HK-2 (cell line): ENCODE measurements at regions not wholly inside any gene's neighbourhood (a gene's known extent, or its start where the extent isn't known, plus 50 kb on each side); places are given as distances from the start of the nearest gene placed in this dataset.

ENCODE experiments used
- DNase-seq: peaks from one replicate; pipeline ENCODE4 v3.0.0-alpha.2; 2018; ENCODE audit not compliant: unreplicated experiment

GRCh38 chr4:127143460-127144195 is 489.1 kb upstream of the INTU start:
- no peak for DNase-seq

GRCh38 chr4:127145006-127145540 is 487.7 kb upstream of the INTU start:
- no peak for DNase-seq

- DNase-seq = no peak
These were observed 484.6 kb upstream of the INTU start for GRCh38 chr4:127148165-127148564.

- no peak for DNase-seq
These were observed 483.7 kb upstream of the INTU start for GRCh38 chr4:127149086-127149485.

- DNase-seq = no peak
These were observed 480.8 kb upstream of the INTU start for GRCh38 chr4:127151941-127152340.

- DNase-seq = no peak
These were observed 477.6 kb upstream of the INTU start for GRCh38 chr4:127155116-127155515.

- no peak for DNase-seq
These were observed 477.2 kb upstream of the INTU start for GRCh38 chr4:127155555-127155954.

GRCh38 chr4:127162741-127163140 is 470.0 kb upstream of the INTU start:
- DNase-seq = no peak

- DNase-seq = no peak
These were observed 466.8 kb upstream of the INTU start for GRCh38 chr4:127165971-127166370.

- DNase-seq = no peak
These were observed 458.6 kb upstream of the INTU start for GRCh38 chr4:127174201-127174600.

- no peak for DNase-seq
These were observed 458.1 kb upstream of the INTU start for GRCh38 chr4:127174616-127175015.

- no peak for DNase-seq
These were observed 453.3 kb upstream of the INTU start for GRCh38 chr4:127179256-127180087.

- DNase-seq = no peak
These were observed 451.8 kb upstream of the INTU start for GRCh38 chr4:127181001-127181400.

GRCh38 chr4:127182687-127183086 is 450.1 kb upstream of the INTU start:
- no peak for DNase-seq

- no peak for DNase-seq
These were observed 443.9 kb upstream of the INTU start for GRCh38 chr4:127188847-127189246.

GRCh38 chr4:127194281-127194680 is 438.5 kb upstream of the INTU start:
- DNase-seq = no peak

GRCh38 chr4:127196655-127197352 is 436.0 kb upstream of the INTU start:
- DNase-seq = no peak

GRCh38 chr4:127203562-127204200 is 429.1 kb upstream of the INTU start:
- DNase-seq = no peak

GRCh38 chr4:127204322-127204721 is 428.4 kb upstream of the INTU start:
- DNase-seq = no peak

- DNase-seq = no peak
These were observed 423.1 kb upstream of the INTU start for GRCh38 chr4:127209580-127210095.

- no peak for DNase-seq
These were observed 421.7 kb upstream of the INTU start for GRCh38 chr4:127210893-127211649.
